Bronchial epithelial cell (primary cell): ENCODE measurements at regions not wholly inside any gene's neighbourhood (a gene's known extent, or its start where the extent isn't known, plus 50 kb on each side); places are given as distances from the start of the nearest gene placed in this dataset.

Experiments used
- DNase-seq: peaks from one replicate; pipeline ENCODE4 v3.0.0-alpha.2; 2010; ENCODE audit warnings: low read depth
- FAIRE-seq: peaks from 2 replicates; lab custom pipeline; 2011; peaks lifted over from hg19 to GRCh38; lab: Jason Lieb, UNC
- H3K27me3 ChIP-seq: 2 replicates; pipeline ENCODE4 v1.5.1; 2011; ENCODE audit warnings: low read length; ENCODE audit not compliant: control insufficient read depth, insufficient read depth
- H3K36me3 ChIP-seq: 2 replicates; pipeline ENCODE4 v1.5.1; 2011; ENCODE audit warnings: low read length; ENCODE audit not compliant: control insufficient read depth, insufficient read depth
- H3K4me3 ChIP-seq: 2 replicates; pipeline ENCODE4 v1.5.1; 2011; ENCODE audit warnings: mild to moderate bottlenecking, low read depth, low read length, control low read depth
- CTCF ChIP-seq: IDR thresholded peaks from 2 replicates; pipeline ENCODE4 v1.5.1; 2011; ENCODE audit warnings: mild to moderate bottlenecking, moderate library complexity, low read length, control low read depth, inconsistent platforms; ENCODE audit not compliant: insufficient read depth, severe bottlenecking

- DNase-seq (no peak), FAIRE-seq (no peak)
- no peak for TF ChIP-seq CTCF
- H3K27me3 ChIP-seq, result no peaks in the 10 kb centered on the region
- H3K4me3 ChIP-seq, result no peak overlapping the region
- no peaks in the 10 kb centered on the region for H3K36me3 ChIP-seq
Observed at GRCh38 chr2:105497094-105497493, 98.2 kb upstream of the FHL2 start.

- Histone ChIP-seq H3K4me3 (no peak overlapping the region), H3K36me3 (no peaks in the 10 kb centered on the region), H3K27me3 (no peaks in the 10 kb centered on the region)
- FAIRE-seq, result no peak
- no peak for DNase-seq
- no peak for TF ChIP-seq CTCF
Observed at GRCh38 chr2:105496271-105496670, 97.4 kb upstream of the FHL2 start.

GRCh38 chr2:105494683-105495425, 96.0 kb upstream of the FHL2 start:
- no peak for DNase-seq
- no peak overlapping the region for H3K4me3 ChIP-seq
- no peak for FAIRE-seq
- H3K27me3 ChIP-seq, result no peaks in the 10 kb centered on the region
- TF ChIP-seq CTCF, result no peak
- no peaks in the 10 kb centered on the region for H3K36me3 ChIP-seq

- FAIRE-seq, result no peak
- no peak for TF ChIP-seq CTCF
Observed at GRCh38 chr2:105490956-105491355, 92.1 kb upstream of the FHL2 start.

GRCh38 chr2:105490204-105490603, 91.4 kb upstream of the FHL2 start:
- H3K36me3 ChIP-seq, result no peaks in the 10 kb centered on the region
- no peak for FAIRE-seq
- no peak overlapping the region for H3K4me3 ChIP-seq
- H3K27me3 ChIP-seq, result no peaks in the 10 kb centered on the region
- no peak for TF ChIP-seq CTCF
- no peak for DNase-seq

More at GRCh38 chr2:105490956-105491355, 92.1 kb upstream of the FHL2 start:
- Histone ChIP-seq H3K4me3 (no peak overlapping the region), H3K27me3 (no peaks in the 10 kb centered on the region), H3K36me3 (no peaks in the 10 kb centered on the region)
- DNase-seq, result no peak
